ENCODE measurements at regions not wholly inside any gene's neighbourhood (a gene's known extent, or its start where the extent isn't known, plus 50 kb on each side); places are given as distances from the start of the nearest gene placed in this dataset.

DNA sequence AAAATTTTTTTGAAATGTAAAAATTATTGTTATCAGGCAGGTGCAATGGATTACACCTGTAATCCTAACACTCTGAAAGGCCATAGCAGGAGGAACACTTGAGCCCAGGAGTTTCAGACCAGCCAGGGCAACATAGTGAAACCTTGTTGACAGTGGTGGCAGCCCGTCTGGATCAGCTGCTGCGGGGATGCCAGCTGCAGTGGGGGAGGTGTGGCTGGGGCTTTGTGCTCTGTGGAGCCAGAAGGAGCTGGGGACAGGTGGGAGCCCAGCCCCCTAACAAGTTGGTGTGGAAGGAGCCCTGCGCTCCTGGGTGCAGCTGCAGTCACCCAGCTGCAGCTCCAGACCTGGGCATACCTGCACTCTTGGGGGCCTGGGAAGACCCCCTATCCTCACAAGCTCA is 182.4 kb upstream of the MC4R start:
- DNase-seq, result peak in 2 of 3 donors; percentile 5 to 15

DNA sequence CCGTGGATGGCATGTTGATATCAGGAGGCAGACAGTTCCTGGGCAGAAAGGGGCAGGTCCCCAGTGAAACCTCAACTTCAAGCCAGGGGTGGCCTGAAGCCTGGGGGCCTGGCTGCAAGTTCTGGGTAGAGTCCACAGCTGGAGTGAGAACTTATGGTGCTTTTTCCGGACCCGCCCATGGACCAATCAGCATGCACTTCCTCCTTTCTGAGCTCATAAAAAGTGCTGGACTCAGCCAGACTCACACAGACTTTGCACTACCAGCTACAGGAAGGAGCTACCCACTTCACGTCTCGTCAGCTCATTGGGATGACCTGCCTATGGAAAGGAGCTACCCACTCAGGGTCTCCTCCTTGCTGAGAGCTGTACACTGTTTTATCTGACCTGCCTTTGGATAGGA is 183.1 kb upstream of the MC4R start:
- no peak for DNase-seq

DNA sequence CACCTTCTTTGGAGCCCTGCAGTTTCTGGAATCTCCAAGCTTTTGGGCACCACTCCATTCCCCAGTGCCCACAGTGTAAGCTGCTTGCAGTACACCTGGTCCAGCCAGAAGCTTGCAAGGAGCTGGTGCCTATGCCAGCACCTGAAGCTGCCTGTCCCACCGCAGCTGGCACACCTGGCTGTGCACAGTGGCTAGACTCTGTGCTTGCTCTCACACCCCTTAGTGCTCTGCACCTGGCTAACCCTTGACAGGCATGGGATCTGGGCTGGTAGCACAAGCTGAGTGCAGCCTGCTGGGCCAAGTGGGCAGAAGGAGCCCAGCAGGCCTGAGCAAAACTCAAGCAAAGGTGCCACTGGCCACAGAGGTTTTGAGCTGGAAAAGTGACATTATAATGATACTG is 183.8 kb upstream of the MC4R start:
- no peak for DNase-seq

DNA sequence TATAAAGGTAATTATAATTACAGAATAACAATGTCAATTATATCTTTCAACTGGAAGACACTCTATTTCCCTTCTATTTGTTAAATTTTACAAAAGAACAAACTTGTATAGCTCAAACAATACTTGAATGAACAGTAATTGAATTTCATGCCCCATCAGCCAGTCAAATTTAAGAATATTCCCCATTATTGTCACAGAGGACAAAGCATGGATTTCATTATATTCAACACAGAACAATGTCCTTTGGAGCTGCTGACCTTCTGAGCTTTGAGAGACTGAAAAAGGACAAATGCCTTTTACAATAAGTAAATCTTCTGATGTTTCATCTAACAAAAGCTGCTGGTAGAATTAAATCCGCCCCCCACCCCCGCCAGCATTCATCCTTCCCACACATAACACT is 187.5 kb upstream of the MC4R start:
- no peak for DNase-seq

DNA sequence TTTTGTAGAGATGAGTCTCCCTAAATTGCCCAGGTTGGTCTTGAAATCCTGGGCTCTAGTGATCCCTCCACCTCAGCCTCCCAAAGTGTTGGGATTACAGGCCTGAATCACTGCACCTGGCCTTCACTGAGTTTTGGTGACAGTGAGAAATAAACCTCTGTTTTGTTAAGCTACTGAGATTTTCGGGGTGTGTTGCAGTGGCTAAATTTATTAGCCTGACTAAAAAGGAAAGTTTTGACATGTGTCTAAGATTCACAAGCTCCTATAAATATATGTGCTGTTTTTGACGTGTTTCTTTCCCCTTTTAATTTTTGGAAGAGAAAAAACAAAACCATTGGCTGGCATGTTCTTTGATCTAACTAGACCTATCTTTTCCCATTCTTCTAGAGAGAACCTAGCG is 190.5 kb upstream of the MC4R start:
- no peak for DNase-seq

DNA sequence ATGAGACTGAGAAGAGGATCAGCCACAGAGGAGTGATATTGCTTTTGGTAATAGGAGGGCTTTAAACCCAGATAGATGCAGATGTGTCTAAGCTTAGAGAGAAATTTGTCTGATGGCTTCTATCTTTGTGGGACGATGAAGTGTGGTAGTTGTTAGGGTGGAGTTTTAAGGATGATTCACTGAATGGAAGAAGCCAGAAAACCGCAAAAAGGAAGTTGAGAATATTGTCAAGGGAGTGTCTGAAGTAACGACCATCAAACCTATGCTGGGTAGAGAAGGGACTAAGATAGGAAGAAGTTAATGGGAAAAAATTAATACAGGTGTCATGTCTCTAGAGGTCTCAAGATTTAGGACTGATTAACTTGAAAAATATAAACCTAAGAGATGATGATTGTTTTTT is 195.6 kb upstream of the MC4R start:
- DNase-seq, result no peak

DNA sequence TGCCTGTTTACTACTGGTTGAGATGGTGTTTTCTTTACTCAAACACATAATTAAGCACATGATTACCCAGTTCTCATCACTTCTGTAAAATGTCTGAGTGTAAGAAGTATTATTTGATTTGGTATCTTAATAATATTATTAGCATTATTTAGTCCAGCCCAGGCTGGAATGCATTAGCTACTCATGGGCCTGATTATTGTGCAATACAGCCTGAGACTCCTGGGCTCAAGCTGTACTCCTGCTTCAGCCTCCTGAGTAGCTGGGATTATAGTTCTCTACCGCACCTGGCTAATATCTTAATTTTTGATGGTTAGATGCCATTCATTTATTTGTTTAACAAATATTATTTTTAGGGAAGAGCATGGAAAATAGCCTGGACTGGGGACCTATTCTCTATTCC is 197.6 kb upstream of the MC4R start:
- DNase-seq, result no peak

DNA sequence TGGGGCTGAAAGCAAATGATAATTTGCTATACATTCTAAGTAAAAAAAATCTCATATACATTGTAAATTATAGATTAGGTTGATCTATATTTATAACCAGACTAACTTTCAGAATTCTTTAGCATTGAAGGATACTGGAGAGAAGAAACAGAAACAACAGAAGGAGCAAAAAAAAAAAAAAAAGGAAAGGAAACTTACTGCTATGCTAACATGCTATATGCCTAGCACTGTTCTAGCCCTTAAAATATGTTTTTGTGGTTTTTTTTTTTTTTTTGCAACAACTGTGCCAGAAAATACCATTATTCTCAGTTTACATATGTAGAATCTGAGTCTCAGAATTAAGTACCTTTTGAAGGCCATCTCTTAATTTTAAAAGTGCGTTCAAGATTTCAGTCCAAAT is 204.9 kb upstream of the MC4R start:
- DNase-seq, result no peak

DNA sequence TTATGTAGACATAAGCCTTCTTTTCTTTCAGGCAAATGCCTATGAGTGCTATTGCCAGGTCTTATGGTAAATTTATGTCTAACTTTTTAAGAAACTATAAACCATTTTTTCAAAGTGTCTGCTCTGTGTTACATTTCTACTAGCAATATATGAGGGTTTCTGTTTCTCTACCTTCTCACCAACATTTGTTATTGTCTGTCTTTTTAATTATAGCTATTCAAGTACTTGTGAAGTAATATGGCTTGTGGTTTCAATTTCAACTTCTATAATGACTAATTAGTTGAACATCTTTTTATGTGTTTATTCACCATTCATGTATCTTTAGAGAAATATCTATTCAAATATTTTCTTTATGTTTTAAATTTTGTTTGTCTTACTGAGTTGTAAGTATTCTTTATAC is 213.1 kb upstream of the MC4R start:
- DNase-seq, result no peak

DNA sequence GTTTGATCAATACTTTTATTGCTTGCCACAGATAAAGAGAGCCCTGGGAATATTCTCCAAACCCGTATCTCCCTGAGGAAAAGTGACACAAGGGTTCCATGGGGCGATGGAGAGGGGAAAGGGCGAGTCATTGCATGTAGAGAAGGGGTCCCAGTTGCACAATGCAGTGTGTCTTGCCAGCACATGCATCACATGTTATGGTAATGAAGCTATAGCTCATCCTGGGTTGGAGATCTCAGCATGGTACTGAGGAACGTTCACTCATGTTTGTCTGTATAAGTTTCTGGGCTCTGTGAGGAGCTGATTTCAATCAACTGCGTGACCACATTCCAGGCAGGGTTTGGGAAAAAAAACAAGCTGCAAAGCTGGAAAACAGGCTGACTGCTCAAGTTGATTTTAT is 220.7 kb upstream of the MC4R start:
- DNase-seq, result no peak

DNA sequence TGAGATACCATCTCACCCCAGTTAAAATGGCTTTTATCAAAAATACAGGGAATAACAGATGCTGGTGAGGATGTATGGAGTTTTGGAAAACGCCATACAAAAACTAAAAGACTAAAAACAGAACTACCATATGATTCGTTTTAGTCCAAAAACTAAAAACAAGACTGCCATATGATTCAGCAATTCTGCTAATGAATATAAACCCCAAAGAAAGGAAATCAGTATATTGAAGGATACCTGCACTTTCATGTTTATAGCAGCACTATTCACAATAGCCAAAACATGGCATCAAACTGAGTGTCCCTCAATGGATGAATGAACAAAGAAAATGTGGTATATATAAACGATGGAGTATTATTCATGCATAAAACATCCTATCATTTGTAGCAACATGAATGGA is 224.4 kb upstream of the MC4R start:
- no peak for DNase-seq

DNA sequence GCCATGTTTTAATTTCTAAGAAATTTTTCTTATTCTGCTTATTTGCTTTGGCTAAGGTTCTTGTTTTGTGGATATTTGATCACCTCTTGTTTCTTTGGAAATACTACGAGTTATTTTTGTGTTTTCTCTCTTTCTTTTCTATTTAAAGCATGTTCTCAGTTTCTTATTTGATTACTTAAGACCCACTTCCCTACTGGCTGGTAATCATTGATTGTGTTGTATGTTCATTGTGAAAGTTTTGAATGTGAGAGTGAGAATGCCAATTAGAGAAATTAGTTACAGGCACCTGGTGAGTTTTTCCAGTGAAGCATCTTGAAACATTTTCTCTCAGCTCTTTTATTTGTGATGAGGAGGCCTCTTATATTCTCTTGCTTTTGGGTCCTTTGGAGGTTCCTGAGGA is 226.7 kb upstream of the MC4R start:
- no peak for DNase-seq

DNA sequence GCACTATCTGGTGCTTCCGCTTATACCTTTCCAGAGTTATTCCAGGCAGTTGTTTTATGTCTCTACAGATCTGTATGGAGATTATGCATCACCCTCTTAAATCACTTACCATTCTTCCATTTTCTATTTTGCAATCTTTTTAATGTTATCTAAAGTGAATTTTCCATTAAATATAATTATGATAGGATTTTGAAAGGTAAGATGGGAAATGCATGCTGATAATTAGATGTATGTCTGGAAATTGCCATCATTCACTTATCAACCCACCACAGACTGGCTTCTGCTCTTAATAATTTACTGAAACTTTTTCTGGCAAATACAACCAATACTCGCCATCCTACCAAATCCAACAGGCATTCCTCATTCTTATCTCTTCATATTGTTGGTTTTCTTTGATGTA is 227.4 kb upstream of the MC4R start:
- DNase-seq, result no peak

DNA sequence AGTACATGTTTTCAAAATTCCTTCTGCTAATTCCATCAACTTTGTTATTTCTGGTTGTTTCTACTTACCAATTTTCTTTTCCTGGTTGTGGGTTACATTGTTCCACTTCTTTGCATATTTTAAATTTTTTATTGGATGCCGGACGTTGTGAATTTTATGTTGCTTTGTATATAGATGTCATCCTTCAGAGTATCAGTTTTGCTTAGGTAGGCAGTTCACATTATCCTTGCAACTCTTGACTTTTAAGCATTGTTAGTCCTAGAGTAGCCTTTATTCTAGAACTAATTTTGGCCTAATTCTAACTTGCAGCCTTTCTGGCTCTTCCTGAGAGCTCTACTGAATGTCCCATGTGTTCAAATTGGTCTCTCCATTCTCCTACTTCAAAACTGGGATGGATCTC is 228.7 kb upstream of the MC4R start:
- DNase-seq, result no peak

DNA sequence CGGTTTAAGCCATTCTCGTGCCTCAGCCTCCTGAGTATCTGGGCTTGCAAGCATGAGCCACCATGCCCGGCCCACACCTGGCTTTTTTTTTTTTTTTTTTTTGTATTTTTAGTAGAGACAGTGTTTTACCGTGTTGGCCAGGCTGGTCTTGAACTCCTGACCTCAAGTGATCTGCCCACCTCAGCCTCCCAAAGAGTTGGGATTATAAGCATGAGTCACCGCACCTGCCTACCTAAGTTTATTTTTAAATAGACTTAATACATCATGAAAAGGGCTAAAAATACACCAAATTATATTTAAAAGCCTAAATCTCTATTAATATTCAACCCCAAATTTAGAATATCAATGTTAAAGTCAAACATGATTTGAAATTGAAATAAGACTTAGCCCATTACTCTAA is 250.8 kb upstream of the MC4R start:
- DNase-seq, result no peak

DNA sequence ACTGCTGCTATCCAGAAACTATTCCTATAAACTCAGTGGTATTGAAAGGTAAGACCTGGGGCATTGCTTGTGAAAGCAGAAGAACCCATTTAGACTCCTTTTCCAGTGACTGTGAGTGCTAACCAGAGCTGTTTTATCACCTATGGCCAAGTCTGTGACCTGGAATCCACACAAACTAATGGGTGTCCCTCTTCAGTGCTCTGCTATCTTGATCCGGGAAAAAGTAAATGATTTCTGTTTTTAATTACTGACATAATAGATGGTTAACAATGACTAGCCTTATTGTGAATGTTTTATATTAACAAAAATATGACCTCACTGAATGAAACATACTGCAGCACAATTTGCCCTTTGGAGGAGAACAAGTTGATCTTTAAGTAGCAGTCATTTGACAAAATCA is 251.6 kb upstream of the MC4R start:
- DNase-seq, result no peak

DNA sequence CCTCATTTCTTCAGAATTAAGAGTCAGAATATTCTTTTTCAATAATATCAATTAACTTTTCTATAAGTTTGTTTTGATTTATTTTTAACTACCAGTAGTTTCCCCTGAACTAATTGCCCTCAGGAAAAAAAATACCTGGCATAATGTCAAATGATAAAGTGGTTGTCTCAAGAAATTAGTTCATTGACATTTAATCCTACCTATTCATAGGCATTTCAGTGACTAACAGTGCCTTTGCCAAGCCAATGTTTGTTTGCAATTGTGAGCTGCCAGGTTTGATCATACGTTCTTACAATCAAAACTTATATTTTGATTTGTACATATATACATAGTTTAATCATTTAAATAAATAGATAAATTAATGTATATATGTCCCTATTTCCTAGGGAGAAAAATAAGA is 267.3 kb upstream of the MC4R start:
- no peak for DNase-seq

DNA sequence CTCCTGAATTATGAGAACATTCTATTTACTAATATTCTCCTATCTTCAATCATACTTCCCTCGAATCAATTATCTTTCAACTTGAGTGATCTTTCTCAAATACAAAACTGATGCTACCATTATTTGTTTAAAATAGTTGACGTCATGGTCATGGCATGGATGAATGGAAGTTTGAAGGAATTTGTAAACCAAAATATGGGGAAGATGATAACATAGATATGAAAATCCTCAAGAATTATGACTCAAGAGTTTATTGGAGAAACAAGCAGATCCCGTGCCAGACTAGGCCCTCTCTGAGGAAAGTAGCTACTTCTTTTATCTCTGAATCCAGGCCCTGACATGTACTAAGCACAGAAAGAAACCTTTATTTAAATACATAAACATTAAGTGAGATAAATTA is 270.4 kb upstream of the MC4R start:
- no peak for DNase-seq

DNA sequence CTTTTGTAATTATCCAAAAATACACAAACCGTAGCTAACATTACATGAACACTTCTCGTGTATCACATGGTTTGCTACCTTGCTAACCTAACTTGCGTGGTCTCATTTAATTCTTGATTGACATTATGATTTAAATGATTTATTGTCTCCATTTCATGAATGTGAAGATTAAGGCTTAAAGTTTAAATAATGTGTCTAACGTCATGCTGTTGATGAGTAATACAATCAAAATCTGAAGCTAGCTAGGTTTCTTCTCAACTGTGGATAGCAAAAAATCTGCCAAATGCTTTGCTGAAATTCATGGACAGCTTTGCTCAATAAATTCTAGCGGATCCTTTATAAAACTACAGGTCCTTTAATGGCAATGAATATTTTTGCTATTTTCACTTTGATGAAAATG is 274.1 kb upstream of the MC4R start:
- no peak for DNase-seq

DNA sequence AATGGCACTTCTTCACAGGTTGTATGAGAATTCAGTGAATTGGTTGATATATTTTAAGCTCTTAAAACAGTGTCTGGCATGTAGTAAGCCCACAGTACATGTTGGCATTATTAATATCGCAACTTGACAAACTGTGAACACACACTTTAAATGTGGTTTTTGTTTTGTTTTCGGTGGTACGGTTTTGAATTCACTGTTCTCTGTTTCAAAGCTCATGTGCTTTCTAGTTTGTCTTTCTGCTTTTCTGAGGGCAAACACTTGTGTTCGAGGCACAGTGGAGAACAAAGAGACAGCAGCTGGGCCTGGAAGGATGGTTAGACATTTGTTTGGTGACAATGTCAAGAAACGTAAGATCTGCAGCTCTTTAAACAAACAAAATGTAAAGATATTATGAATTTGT is 276.5 kb upstream of the MC4R start:
- DNase-seq, result no peak

DNA sequence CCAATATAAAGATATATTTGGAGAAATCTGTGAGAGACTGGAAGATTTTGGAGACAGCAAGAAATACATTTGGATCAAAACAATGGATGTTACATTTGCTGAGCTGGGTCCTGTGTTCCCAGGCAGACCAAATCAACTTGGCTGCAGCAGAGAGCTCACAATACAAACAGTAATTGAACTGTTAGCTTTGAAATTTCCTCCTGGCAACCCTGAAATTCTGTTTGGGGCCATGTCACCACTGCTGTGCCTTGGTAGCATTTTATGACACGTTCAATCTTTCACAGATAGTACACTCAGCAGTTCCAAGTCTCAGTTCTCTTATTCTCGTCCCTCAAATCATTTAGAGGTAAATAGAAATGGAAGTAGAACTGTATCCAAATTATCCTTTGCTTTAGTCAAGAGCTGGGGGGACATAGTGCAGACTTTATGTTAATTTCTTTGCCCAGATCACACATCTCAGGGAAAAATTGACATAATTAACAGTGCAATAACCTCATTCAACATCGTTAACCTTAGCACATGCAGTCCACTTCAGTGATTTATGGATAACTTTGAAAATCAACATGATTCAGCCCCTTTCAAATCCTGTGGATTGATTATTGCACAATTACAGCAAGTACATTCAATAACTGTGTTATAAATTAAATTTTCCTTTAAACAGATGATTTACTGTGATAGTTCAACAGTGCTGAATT is 277.4 kb upstream of the MC4R start:
- no peak for DNase-seq

DNA sequence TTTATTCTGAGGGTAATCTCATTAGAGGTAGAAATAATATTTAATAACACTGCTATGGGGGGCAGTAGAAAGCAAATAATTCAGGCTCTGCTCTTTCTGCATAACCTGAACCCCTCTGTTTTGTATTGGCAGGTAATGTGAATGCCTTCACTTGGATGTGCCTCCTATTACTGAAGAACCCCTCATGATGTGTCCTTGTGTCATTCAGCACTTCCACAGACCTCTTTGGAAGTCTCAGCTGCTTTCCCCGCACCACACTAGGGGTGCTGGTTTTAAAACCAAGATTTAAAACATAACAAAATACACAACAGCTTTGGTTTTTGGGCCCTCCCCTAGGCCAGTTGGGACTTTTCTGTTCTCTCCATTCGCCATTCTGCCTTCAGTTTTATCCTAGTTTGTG is 281.7 kb upstream of the MC4R start:
- no peak for DNase-seq

DNA sequence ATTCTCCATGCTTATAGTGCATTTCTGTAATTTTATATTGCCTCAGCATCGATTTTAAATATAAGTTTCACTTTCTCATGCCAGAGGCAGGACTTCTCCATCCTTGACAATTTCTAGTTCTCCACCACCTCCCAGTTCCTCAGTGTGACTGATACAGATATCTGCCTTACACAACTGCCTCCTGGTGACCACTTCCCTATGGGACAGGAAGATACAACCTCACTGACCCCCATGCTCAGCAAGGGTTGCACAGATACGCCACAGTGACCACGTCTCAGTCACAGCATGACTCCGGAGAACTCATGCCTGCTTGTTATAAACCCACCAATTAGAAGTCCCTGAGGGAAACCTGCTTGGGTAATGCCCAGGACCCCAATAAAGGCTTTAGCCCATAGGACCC is 284.0 kb upstream of the MC4R start:
- DNase-seq, result no peak

DNA sequence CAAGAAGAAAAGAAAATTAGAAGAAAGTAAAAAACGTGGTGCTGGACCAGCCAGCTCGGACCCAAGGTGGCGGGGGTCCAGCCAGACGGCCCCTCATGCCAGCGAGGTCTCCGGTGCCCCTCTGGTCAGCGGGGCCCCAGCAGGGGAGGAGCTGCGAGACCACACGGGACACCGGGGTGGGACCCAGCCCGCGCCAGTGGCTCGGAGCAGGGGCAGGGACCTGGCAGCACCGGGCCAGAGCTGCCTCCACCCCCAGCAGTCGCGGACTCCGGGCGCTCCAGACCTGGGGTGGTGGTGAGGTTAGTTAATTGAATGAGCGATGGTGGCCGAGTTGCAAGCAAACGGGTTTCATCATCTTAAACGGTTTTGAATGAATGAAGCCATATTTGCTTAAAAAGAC is 289.9 kb upstream of the MC4R start:
- no peak for DNase-seq
